GM18951 (cell line): ENCODE measurements at regions not wholly inside any gene's neighbourhood (a gene's known extent, or its start where the extent isn't known, plus 50 kb on each side); places are given as distances from the start of the nearest gene placed in this dataset.
"Not testable (repeated sequence)": the region's sequence is repeated elsewhere in the genome, so short reads cannot be mapped to it uniquely, and the experiment has no call there.

Experiments used
- POLR2A ChIP-seq: IDR thresholded peaks from 4 replicates; pipeline ENCODE4 v1.6.1; 2011; ENCODE audit warnings: mild to moderate bottlenecking; ENCODE audit not compliant: insufficient read length, insufficient read depth; ENCODE audit errors: extremely low read depth
- in situ Hi-C: fragments of 300-500 bp; cut with MboI; formaldehyde crosslinking; loops from one replicate; pipeline ENCODE4 v1.12.0; 2022; ENCODE audit warnings: low sequenced_read_pairs, mixed read lengths, inconsistent platforms; ENCODE audit not compliant: unreplicated experiment

DNA sequence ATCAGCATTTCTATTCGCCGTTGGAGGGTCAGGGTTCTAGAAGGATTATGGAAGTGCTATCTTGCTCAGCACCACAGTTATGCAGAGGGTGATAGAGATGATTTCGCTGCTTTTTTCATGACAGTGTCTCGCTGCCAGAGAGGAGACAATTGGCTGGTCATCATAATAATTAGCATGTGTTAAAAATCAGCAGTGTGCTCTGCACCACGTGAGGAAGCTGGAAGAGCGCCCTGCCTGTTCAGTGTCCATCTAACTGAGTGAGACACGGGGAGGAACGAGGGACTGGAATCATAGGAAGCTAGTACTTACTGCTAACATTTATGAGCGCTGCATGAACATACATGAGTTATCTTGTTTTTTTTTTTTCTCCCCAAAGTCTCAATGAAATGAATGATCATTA lies 116.2 kb upstream of the PLAAT1 start:
- in situ Hi-C loops: no loop called here
- TF ChIP-seq POLR2A: no peak

DNA sequence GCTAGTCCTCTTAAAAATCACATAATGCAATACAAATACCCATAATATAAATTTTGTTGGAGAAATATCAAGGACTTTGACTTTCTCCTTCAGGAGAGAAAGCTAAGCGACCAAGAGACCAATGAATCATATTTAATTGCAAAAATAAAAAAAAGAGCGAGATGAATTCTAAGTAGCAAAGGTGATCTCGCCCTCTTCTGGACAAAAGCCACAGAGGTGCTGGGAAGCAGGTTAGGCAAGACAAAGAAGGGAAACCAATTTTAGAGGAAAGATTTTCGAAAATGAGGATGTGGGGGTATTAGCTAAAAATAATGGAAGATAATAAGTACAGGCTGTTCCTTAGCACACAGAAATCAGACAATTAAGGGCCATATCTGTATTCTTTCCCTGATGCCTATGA lies 111.4 kb upstream of the PLAAT1 start:
- no peak for TF ChIP-seq POLR2A
- in situ Hi-C loops: no loop called here

- in situ Hi-C loops: no loop called here
- no peak for TF ChIP-seq POLR2A
Observed at GRCh38 chr3:193130576-193130975, 110.4 kb upstream of the PLAAT1 start.

DNA sequence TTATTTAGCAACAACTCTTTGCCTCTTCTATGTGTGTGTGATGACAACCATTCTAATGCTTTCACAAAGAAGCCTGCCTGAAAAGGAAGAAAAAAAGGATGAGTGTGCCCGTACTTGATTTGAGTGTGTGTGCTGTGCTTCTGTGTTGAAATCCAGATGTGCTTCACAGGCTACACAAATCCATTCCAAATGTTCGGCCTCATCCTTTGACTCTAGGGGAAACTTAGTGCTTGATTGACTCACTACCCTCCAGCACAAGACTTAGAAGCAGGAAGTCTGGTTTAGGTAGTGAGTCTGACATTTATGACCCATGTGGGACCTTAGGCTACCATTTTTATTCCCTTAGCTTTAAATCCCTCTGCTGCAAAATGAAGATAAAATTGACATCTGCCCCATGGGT lies 108.8 kb upstream of the PLAAT1 start:
- in situ Hi-C loops: no loop called here
- no peak for TF ChIP-seq POLR2A

DNA sequence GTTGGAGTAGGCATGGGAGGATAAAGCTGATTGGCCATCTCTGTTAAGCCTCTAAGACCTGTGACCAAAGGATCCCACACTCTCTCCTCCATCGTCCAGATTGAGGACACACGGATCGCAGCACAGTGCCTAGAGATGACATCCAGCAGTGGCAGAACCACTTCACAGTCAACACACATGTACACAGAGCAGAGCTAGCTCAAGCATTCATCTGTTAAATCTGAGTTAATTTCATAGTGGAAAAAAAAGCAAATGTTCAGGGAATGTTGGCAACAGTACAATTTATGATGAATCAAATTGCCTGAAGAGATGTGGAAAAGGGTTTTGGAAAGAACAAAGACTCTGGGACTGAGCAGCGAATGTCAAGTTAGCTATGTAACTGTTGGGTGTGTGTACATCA lies 108.1 kb upstream of the PLAAT1 start:
- no peak for TF ChIP-seq POLR2A
- in situ Hi-C loops: no loop called here

DNA sequence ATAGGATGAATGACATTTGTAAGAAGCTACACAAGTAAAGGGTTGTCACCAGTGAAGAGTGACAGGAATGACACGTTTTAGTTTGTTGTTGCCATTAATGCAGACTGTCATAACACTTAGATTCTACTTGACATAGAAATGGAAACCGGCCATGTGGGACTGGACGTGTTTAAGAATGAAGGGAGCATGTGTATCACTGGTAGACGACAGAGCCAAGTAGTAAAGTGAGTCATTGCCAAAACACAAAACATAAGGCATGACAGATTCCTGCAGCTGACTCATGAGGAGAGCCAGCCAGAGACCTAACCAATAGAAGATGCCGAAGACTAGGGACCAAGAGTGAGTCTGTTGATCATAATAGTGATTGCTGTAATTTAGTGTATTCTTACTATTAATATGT lies 106.2 kb upstream of the PLAAT1 start:
- no peak for TF ChIP-seq POLR2A
- in situ Hi-C loops: no loop called here

DNA sequence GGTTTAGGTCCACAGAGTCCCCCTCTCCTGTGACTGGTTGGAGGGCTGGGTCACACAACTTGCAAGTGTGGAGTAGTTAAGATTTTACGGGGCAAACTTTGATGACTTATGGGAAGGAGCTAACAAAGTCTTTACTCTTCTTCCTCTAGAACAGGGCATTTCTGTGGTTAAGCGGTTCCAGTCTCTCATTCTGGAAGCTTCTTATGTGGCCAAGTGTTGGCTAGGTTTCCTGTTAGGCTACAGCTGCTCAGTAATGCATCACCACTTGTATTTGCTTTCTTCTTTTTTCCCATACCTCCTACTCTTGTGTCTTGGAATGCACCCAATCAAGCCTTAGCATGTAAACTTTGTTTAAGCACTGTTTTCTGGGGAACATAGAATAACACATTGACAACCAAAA lies 100.6 kb upstream of the PLAAT1 start:
- TF ChIP-seq POLR2A: no peak
- in situ Hi-C loops: no loop called here

DNA sequence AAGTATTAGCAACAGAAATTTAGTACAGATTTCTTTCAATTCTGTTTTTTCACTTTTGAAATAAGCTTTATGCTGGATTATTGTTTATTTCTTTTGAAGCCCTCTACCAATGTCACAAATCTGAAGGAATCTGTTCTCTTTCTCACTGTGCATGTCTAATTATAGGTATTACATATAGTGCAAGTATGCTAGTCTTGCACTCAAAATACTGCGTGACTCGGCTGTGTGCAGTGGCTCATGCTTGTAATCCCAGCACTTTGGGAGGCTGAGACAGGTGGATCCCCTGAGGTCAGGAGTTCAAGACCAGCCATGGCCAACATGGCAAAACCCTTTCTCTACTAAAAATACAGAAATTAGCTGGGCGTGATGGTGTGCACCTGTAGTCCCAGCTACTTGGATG lies 95.8 kb upstream of the PLAAT1 start:
- in situ Hi-C loops: no loop called here
- no peak for TF ChIP-seq POLR2A

DNA sequence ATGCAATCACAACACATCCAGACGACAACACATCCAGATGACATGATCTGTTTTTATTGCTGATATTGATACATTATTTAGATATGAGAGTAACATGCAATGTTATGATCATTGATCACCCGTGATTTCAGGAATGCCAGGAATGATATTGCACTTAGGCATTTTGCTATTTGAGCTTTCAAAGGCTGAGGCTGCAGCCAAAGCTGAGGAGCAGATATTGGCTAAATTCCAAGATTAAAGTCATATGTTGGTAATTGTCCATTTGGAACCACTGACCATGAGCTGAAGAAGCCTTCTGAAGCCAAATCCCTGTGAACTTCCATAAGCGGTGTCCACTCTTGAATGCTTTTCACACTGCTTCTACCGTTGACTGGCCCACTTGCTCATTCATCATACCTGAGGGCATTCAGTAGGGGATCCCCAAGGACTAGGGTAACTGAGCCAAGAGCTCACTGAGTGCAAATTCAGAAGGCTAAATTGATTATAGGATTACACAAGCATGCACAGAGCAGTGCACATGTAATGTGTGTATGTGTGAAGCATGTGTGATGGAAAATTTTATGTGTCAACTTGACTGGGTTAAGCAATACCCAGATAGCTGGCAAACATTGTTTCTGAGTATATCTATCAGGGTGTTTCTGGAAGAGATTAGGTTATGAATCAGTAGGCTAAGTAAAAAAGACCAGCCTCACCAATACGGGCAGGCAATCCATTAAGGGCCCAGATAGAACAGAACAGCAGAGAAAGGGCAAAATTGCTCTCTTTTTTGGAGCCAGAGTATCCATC lies 92.1 kb upstream of the PLAAT1 start:
- in situ Hi-C loops: no loop called here
- TF ChIP-seq POLR2A: no peak

GRCh38 chr3:193149998-193150397 lies 91.0 kb upstream of the PLAAT1 start:
- TF ChIP-seq POLR2A: no peak
- in situ Hi-C loops: no loop called here

DNA sequence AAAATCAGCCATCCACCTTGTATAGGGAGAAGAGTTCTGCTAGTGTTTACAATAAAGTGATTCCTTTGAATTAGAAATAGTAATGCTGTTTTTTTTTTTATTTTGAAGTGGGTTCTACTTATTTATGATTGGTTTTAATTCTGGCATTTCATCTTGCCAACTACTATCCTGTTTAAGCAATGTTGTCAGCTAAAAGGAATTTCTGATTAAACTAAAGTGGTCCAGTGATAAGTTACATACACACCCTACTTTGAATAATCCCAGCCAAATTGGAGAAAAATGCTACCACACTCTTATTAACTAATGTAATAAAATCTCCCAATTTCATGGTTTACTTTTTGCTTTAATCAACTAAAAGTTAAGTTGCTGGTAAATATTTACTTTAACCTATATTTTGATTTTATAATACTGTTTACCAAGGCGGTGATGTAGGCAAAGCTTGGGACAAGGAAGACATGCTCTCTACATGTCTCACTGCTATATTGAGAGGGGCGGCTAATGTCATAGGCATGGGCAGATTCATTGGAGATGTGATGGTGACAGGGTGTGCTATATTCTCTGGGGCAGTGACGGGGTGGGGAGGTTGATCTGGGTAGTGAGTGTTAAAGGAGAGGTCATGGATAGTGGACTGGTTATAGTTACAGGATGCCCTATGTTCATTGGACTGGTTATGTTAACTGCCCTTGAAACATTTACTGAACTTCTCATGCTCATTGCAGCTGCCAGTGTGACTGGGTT lies 85.8 kb upstream of the PLAAT1 start:
- in situ Hi-C loops: not testable (repeated sequence)

DNA sequence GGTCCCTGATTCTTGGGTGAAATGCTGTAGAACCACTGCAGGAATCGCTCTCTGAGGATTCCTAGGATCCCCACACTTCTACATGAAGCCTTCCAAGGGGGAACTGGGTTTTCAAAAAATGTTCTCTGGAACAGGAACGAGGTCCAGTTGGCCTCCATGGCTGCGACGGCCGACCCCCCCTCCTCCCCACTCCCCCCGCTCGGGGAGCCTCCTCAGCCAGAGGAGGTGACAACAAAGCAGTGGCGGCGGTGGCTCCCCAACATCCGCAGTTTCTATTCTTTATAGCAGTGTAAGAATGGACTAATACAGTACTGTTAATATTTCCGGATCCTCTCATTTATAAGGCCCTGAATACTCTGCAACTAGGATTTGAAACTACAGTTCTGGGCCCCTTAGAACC lies 84.0 kb upstream of the PLAAT1 start:
- TF ChIP-seq POLR2A: no peak
- in situ Hi-C loops: no loop called here

DNA sequence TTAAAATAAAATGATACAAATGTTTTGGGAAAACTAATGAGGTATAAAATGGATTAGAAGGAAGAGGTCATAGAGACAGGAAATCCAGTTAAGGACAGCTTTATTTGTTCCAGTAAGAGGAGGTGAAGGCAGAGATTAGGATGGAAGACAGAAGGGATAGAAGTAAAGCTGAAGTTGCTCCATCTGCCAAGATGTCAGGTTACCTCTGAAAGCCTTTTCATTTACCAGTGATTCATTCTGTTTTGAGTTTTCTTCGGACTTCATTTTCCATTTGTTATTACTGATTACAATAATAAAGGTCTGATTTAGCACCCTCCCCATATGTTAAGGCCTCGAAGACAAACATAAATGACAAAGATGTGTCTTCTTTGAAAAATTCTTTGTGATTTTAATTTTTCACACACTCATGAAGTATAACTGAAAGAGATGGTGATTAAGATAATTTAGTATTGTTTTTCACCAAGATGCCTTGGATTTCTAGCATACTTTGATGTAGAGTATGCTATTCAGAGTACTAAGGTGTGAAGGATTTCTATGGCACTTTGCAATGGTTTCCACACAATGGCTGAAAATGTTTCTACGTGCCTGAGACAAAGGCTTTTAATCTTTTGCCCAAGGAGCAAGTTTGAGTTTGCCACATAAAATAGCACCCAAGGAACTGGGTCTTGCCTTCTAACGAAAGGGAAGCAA lies 75.4 kb upstream of the PLAAT1 start:
- TF ChIP-seq POLR2A: no peak
- in situ Hi-C loops: no loop called here

GRCh38 chr3:193168931-193169330 lies 72.1 kb upstream of the PLAAT1 start:
- TF ChIP-seq POLR2A: no peak
- in situ Hi-C loops: no loop called here
